GM23338 (cell line): ENCODE measurements at regions not wholly inside any gene's neighbourhood (a gene's known extent, or its start where the extent isn't known, plus 50 kb on each side); places are given as distances from the start of the nearest gene placed in this dataset.

Experiments used
- ATAC-seq: fragments of 200-7000 bp; cut with Tn5 transposase; 3 replicates; pipeline ENCODE4 v1.9.1; 2020
- DNase-seq: peaks from one replicate; pipeline ENCODE4 v3.0.0-alpha.2; 2015; ENCODE audit warnings: low spot score
- H2AFZ ChIP-seq: fragments of 200-600 bp; sonication (generic); 2 replicates; pipeline ENCODE4 v1.8.0; 2016; ENCODE audit warnings: antibody characterized with exemption, mild to moderate bottlenecking, moderate library complexity
- H3F3A ChIP-seq: fragments of 200-600 bp; sonication (generic); replicated peaks from 2 replicates; pipeline ENCODE4 v1.8.0; 2017; ENCODE audit warnings: antibody characterized with exemption, mixed run types, low read depth
- H3K27ac ChIP-seq: fragments of 200-600 bp; sonication (generic); 2 replicates; pipeline ENCODE4 v1.6.1; 2016; ENCODE audit warnings: low read depth
- H3K27me3 ChIP-seq: fragments of 200-600 bp; sonication (generic); 2 replicates; pipeline ENCODE4 v1.8.0; 2016; ENCODE audit warnings: mild to moderate bottlenecking, mixed run types, moderate library complexity; ENCODE audit not compliant: insufficient read depth
- H3K36me3 ChIP-seq: fragments of 200-600 bp; sonication (generic); 2 replicates; pipeline ENCODE4 v1.8.0; 2016; ENCODE audit warnings: mild to moderate bottlenecking; ENCODE audit not compliant: insufficient read depth
- H3K4me1 ChIP-seq: fragments of 200-600 bp; sonication (generic); 2 replicates; pipeline ENCODE4 v1.8.0; 2016; ENCODE audit warnings: mild to moderate bottlenecking, moderate library complexity; ENCODE audit not compliant: insufficient read depth
- H3K4me2 ChIP-seq: fragments of 200-600 bp; sonication (generic); 2 replicates; pipeline ENCODE4 v1.7.1; 2017; ENCODE audit warnings: mixed run types
- H3K4me3 ChIP-seq: fragments of 200-600 bp; sonication (generic); 2 replicates; pipeline ENCODE4 v1.6.1; 2016; ENCODE audit warnings: mixed run types
- H3K79me2 ChIP-seq: fragments of 200-600 bp; sonication (generic); replicated peaks from 2 replicates; pipeline ENCODE4 v1.8.0; 2017; ENCODE audit warnings: mild to moderate bottlenecking; ENCODE audit not compliant: insufficient read depth
- H3K9me2 ChIP-seq: fragments of 200-600 bp; sonication (generic); 2 replicates; pipeline ENCODE4 v1.8.0; 2017; ENCODE audit not compliant: insufficient read depth
- H4K20me1 ChIP-seq: fragments of 200-600 bp; sonication (generic); replicated peaks from 2 replicates; pipeline ENCODE4 v1.8.0; 2017; ENCODE audit warnings: mild to moderate bottlenecking; ENCODE audit not compliant: insufficient read depth
- H3K27ac Mint-ChIP-seq: 2 replicates; pipeline ENCODE4 v1.8.0; 2020; ENCODE audit warnings: inconsistent platforms, mild to moderate bottlenecking, moderate library complexity, mixed read lengths
- H3K27me3 Mint-ChIP-seq: 3 replicates; pipeline ENCODE4 v1.8.0; 2022; ENCODE audit warnings: low read depth, mild to moderate bottlenecking, moderate library complexity, mixed read lengths, inconsistent platforms; ENCODE audit not compliant: insufficient read depth, poor library complexity
- H3K36me3 Mint-ChIP-seq: 3 replicates; pipeline ENCODE4 v1.8.0; 2021; ENCODE audit warnings: low read depth, mild to moderate bottlenecking, inconsistent platforms, moderate library complexity, mixed read lengths
- H3K4me1 Mint-ChIP-seq: 3 replicates; pipeline ENCODE4 v1.8.0; 2020; ENCODE audit warnings: mild to moderate bottlenecking, inconsistent platforms, mixed read lengths
- H3K4me3 Mint-ChIP-seq: 3 replicates; pipeline ENCODE4 v1.8.0; 2021; ENCODE audit warnings: moderate library complexity, mild to moderate bottlenecking, inconsistent platforms, mixed read lengths
- H3K9me3 Mint-ChIP-seq: 3 replicates; pipeline ENCODE4 v1.8.0; 2020; ENCODE audit warnings: moderate library complexity, mild to moderate bottlenecking, inconsistent platforms, mixed read lengths
- CREB1 ChIP-seq: fragments of 250-450 bp; sonication (Bioruptor Pico); IDR thresholded peaks from 2 replicates; pipeline ENCODE4 v1.5.0; 2020; ENCODE audit warnings: low read depth, mild to moderate bottlenecking, moderate library complexity
- CTCF ChIP-seq, 2 experiments: fragments of 200-600 bp in 1 of 2; sonication (generic) in 1 of 2; conservative IDR thresholded peaks; 2 replicates each; pipeline versions ENCODE4 v1.5.1 to v1.6.1; 2016 to 2017; ENCODE audit warnings: antibody characterized with exemption in 2 of 2, low read depth in 2 of 2, mild to moderate bottlenecking in 2 of 2, moderate library complexity in 1 of 2
- ETS1 ChIP-seq: IDR thresholded peaks from 2 replicates; pipeline ENCODE4 v1.6.1; 2016; ENCODE audit warnings: antibody characterized with exemption
- EZH2 ChIP-seq: fragments of 200-600 bp; sonication (generic); IDR thresholded peaks from one replicate; pipeline ENCODE4 v1.8.0; 2017; ENCODE audit warnings: antibody characterized with exemption, mild to moderate bottlenecking, low read depth; ENCODE audit not compliant: unreplicated experiment
- EZH2phosphoT487 ChIP-seq: fragments of 200-600 bp; sonication (generic); IDR thresholded peaks from one replicate; pipeline ENCODE4 v1.8.1; 2018; ENCODE audit warnings: antibody characterized with exemption; ENCODE audit not compliant: unreplicated experiment
- NANOG ChIP-seq: IDR thresholded peaks from 2 replicates; pipeline ENCODE4 v1.6.1; 2016; ENCODE audit warnings: antibody characterized with exemption, borderline replicate concordance
- REST ChIP-seq: IDR thresholded peaks from one replicate; pipeline ENCODE4 v1.6.1; 2018; ENCODE audit warnings: antibody characterized with exemption; ENCODE audit not compliant: unreplicated experiment
- STAT1 ChIP-seq: IDR thresholded peaks from one replicate; pipeline ENCODE4 v1.6.1; 2016; ENCODE audit warnings: antibody characterized with exemption; ENCODE audit not compliant: unreplicated experiment
- ZNF114 ChIP-seq: fragments of 250-450 bp; sonication (Bioruptor Pico); IDR thresholded peaks from 2 replicates; pipeline ENCODE4 v1.5.0; 2020; ENCODE audit warnings: mild to moderate bottlenecking, moderate library complexity
- ZNF331 ChIP-seq: fragments of 250-450 bp; sonication (Bioruptor Pico); IDR thresholded peaks from 2 replicates; pipeline ENCODE4 v1.5.0; 2020; ENCODE audit warnings: low read depth, mild to moderate bottlenecking, moderate library complexity
- TF ChIP-seq, protein P1 (sequence below): fragments of 250-450 bp; sonication (Bioruptor Pico); IDR thresholded peaks from 2 replicates; pipeline ENCODE4 v1.5.0; 2020; ENCODE audit warnings: mild to moderate bottlenecking, moderate library complexity

DNA sequence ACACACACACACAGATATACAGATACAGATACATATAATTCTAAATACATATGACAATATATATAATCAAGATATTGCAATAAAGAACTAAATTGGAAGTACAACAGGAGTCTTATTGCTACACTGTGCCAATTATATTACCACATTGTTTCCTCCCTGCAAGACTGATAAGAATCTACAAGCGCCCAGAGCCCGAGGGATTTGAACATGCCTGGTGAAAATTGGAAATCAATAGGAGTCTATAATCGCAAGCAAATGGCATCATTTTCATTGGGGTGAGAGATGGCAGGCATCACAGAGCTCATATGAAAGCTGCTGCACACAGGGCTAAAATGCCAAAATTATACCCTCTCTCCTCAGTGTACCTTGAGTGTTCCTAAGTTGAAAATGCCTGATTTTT lies 152.9 kb upstream of the PTBP2 start (continued):
- TF ChIP-seq CTCF (conservative IDR thresholded peaks at IDR 0.05; ENCODE audit: low read depth in 2 of 2) = no peak
- no peak for TF ChIP-seq EZH2phosphoT487
- TF ChIP-seq CREB1 (CRISPR knock-in tag) = no peak
- TF ChIP-seq ZNF331 (CRISPR knock-in tag) = no peak

DNA sequence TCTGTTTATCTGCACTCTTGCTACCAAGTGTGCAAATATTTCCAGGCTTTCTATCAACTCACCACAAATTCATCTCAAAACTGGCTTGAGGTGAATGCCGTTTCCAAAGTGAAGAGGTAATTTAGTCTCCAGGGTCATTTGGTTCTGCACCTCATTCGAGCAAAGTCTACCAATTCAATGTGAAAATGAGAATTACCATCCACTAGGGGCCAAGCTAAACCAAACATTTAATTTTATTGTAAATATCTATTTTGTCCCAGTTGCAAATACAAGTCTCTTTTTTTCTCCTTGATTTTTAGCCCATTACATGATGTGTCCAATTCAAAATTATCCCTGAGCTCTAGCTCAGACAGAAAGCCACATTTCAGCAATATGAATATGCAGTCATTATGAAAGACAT lies 152.3 kb upstream of the PTBP2 start:
- peaks cover 6% of the 10 kb centered on the region for H3K36me3 Mint-ChIP-seq
- Histone ChIP-seq H3K4me1 (no peaks in the 10 kb centered on the region), H3K79me2 (no peaks in the 10 kb centered on the region), H3K9me2 (peaks cover 14% of the 10 kb centered on the region; the same call in 1 of the 2 replicates), H2AFZ (peak overlapping the region; percentile 2; the same call in 1 of the 2 replicates), H3K4me3 (no peak overlapping the region), H3K4me2 (no peak overlapping the region), H3K27me3 (no peaks in the 10 kb centered on the region), H3K36me3 (no peaks in the 10 kb centered on the region), H3K27ac (no peak overlapping the region), H3F3A (no peaks in the 10 kb centered on the region), H4K20me1 (no peaks in the 10 kb centered on the region)
- peaks cover 3% of the 10 kb centered on the region; the same call in 2 of the 3 replicates for H3K9me3 Mint-ChIP-seq
- TF ChIP-seq REST = no peak
- TF ChIP-seq ZNF114 = no peak
- no peak for TF ChIP-seq STAT1
- TF ChIP-seq ETS1 = no peak
- TF ChIP-seq, protein P1, sequence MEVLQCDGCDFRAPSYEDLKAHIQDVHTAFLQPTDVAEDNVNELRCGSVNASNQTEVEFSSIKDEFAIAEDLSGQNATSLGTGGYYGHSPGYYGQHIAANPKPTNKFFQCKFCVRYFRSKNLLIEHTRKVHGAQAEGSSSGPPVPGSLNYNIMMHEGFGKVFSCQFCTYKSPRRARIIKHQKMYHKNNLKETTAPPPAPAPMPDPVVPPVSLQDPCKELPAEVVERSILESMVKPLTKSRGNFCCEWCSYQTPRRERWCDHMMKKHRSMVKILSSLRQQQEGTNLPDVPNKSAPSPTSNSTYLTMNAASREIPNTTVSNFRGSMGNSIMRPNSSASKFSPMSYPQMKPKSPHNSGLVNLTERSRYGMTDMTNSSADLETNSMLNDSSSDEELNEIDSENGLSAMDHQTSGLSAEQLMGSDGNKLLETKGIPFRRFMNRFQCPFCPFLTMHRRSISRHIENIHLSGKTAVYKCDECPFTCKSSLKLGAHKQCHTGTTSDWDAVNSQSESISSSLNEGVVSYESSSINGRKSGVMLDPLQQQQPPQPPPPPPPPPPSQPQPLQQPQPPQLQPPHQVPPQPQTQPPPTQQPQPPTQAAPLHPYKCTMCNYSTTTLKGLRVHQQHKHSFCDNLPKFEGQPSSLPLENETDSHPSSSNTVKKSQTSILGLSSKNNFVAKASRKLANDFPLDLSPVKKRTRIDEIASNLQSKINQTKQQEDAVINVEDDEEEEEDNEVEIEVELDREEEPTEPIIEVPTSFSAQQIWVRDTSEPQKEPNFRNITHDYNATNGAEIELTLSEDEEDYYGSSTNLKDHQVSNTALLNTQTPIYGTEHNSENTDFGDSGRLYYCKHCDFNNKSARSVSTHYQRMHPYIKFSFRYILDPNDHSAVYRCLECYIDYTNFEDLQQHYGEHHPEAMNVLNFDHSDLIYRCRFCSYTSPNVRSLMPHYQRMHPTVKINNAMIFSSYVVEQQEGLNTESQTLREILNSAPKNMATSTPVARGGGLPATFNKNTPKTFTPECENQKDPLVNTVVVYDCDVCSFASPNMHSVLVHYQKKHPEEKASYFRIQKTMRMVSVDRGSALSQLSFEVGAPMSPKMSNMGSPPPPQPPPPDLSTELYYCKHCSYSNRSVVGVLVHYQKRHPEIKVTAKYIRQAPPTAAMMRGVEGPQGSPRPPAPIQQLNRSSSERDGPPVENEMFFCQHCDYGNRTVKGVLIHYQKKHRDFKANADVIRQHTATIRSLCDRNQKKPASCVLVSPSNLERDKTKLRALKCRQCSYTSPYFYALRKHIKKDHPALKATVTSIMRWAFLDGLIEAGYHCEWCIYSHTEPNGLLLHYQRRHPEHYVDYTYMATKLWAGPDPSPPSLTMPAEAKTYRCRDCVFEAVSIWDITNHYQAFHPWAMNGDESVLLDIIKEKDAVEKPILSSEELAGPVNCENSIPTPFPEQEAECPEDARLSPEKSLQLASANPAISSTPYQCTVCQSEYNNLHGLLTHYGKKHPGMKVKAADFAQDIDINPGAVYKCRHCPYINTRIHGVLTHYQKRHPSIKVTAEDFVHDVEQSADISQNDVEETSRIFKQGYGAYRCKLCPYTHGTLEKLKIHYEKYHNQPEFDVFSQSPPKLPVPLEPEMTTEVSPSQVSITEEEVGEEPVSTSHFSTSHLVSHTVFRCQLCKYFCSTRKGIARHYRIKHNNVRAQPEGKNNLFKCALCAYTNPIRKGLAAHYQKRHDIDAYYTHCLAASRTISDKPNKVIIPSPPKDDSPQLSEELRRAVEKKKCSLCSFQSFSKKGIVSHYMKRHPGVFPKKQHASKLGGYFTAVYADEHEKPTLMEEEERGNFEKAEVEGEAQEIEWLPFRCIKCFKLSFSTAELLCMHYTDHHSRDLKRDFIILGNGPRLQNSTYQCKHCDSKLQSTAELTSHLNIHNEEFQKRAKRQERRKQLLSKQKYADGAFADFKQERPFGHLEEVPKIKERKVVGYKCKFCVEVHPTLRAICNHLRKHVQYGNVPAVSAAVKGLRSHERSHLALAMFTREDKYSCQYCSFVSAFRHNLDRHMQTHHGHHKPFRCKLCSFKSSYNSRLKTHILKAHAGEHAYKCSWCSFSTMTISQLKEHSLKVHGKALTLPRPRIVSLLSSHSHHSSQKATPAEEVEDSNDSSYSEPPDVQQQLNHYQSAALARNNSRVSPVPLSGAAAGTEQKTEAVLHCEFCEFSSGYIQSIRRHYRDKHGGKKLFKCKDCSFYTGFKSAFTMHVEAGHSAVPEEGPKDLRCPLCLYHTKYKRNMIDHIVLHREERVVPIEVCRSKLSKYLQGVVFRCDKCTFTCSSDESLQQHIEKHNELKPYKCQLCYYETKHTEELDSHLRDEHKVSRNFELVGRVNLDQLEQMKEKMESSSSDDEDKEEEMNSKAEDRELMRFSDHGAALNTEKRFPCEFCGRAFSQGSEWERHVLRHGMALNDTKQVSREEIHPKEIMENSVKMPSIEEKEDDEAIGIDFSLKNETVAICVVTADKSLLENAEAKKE (CRISPR knock-in tag) = no peak
- TF ChIP-seq CREB1 (CRISPR knock-in tag) = no peak
- no peak for TF ChIP-seq ZNF331 (CRISPR knock-in tag)
- TF ChIP-seq EZH2 = no peak
- TF ChIP-seq NANOG = no peak
- 0 out of 2 replicates have a peak overlapping the region, but pooled peaks have one; percentile 37 for H3K27ac Mint-ChIP-seq
- peaks cover 15% of the 10 kb centered on the region for H3K4me1 Mint-ChIP-seq
- DNase-seq (no peak), ATAC-seq (no peak)
- peaks cover 4% of the 10 kb centered on the region for H3K27me3 Mint-ChIP-seq
- H3K4me3 Mint-ChIP-seq = no peak overlapping the region
